ENCODE measurements at regions not wholly inside any gene's neighbourhood (a gene's known extent, or its start where the extent isn't known, plus 50 kb on each side); places are given as distances from the start of the nearest gene placed in this dataset.

DNA sequence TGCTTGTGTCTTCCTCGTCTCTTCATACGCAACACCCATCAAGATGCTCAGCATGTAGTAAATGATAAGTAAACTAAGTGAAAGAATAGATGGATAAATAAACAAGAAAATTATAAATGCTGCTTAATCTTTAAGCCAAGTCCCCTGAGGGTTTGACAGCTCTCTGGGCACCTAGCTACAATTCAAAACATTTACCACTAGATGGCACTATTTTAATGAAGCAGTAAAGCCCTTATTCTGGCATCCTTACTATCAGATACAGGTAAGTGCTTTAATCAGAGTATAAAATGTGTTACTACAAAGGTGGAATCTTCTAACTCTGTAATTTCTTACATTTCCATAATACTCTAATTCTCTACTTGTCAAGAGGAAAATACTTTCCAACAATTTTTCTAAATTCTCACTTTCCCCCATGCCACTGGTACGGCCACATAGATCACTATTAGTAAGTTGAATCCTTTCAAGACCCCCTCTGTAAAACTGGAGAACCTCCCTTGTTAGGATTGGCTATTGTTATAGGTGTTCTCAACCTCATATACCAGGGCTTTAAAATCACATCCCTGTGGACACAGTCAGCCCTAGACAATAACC, 137.8 kb downstream of the BARHL2 start:
- H3K4me3 Mint-ChIP-seq: no peak overlapping the region
- CTCF ChIA-PET: interaction anchor here (0.6 to 0.7 kb wide), 2 partner anchors 24 to 479 kb away, joined by 3 read pairs; no protein-coding TSS in a partner anchor
- POLR2A ChIA-PET: no interaction called here
- H3K9me3 Mint-ChIP-seq: no peaks in the 10 kb centered on the region
- no peak for DNase-seq
- no peaks in the 10 kb centered on the region for H3K4me1 Mint-ChIP-seq
- H3K36me3 Mint-ChIP-seq (ENCODE audit: low read depth): no peaks in the 10 kb centered on the region
- peaks cover 5% of the 10 kb centered on the region for H3K27me3 Mint-ChIP-seq
- no peak overlapping the region for H3K27ac Mint-ChIP-seq

DNA sequence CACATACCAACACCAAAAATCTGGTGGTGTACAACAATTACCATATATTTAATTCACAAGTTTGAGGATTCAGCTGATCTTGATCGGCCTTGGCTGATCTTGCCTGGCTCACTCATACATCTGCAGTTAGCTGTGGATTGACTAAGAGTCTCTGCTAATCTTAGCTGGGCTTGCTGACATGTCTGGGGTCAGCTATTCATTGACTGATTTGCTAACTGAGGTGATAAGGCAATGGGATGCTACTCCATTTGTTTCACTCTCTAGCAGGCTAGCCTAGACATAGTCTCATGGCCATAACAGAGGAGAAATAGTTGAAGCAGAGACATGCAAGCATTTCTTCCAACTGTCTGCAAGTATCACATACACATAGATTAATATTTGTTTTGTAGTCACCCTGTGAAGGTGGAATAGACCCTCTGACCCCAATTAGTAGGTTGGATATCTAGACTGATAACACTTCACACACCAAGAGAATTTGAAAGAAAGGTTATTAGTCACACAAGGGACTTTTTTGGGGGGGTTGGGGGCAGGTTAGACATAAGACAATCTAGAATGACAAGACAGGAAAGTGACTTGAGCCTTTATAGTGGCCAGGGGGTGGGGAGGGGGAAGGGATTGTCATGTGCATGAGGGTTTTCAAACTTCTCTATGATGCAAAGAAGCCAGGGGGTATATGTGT, 142.3 kb downstream of the BARHL2 start:
- POLR2A ChIA-PET: no interaction called here
- Mint-ChIP-seq H3K27ac (no peak overlapping the region), H3K27me3 (no peaks in the 10 kb centered on the region), H3K36me3 (ENCODE audit: low read depth) (no peaks in the 10 kb centered on the region), H3K4me3 (no peak overlapping the region), H3K9me3 (no peaks in the 10 kb centered on the region), H3K4me1 (no peaks in the 10 kb centered on the region)
- CTCF ChIA-PET: no interaction called here
- no peak for DNase-seq

DNA sequence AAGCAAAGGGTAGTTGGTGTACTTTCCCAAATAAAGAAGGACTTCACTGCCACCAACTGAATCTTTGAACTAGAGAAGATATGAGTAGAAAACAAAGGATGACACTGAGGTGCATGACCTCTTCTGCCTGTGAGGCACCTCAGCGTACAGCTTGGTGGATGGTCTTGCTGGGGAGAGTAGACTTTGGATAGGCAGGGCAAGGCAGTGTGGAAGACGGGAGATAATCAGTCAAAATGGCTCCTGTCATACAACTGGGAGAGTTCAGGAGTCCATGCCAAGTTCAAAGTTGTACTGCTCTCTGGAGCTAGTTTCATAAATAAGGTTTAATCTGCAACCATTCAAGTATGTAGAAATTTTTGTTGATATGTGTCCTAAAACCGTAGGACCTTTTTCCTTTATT, 143.4 kb downstream of the BARHL2 start:
- Mint-ChIP-seq H3K27ac (no peak overlapping the region), H3K27me3 (no peaks in the 10 kb centered on the region), H3K4me1 (no peaks in the 10 kb centered on the region), H3K9me3 (no peaks in the 10 kb centered on the region), H3K36me3 (ENCODE audit: low read depth) (no peaks in the 10 kb centered on the region), H3K4me3 (no peak overlapping the region)
- POLR2A ChIA-PET: no interaction called here
- DNase-seq: no peak
- CTCF ChIA-PET: no interaction called here

DNA sequence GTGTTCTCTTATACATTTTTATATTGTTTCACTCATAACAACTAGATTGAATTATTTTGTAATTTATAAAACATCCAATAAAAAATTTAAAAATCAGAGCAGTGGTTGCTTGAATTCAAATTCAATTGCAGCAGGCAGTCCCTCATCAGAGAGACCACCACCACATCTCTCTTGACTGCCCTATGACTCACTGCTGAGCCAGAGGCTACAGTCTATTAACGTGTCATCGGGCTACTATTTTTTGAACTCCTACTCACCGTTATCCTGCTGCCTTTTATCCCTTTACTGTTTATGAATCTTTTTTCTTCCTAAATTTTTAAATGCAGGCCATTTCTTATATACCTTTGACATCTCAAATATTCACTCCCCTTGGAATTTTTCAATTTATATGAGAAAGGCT, 144.7 kb downstream of the BARHL2 start:
- ChIA-PET POLR2A (no interaction called here), CTCF (no interaction called here)
- H3K27ac Mint-ChIP-seq: no peak overlapping the region
- no peaks in the 10 kb centered on the region for H3K4me1 Mint-ChIP-seq
- DNase-seq: no peak
- H3K9me3 Mint-ChIP-seq: no peaks in the 10 kb centered on the region
- H3K36me3 Mint-ChIP-seq (ENCODE audit: low read depth): no peaks in the 10 kb centered on the region
- H3K27me3 Mint-ChIP-seq: peaks cover 4% of the 10 kb centered on the region
- no peak overlapping the region for H3K4me3 Mint-ChIP-seq

DNA sequence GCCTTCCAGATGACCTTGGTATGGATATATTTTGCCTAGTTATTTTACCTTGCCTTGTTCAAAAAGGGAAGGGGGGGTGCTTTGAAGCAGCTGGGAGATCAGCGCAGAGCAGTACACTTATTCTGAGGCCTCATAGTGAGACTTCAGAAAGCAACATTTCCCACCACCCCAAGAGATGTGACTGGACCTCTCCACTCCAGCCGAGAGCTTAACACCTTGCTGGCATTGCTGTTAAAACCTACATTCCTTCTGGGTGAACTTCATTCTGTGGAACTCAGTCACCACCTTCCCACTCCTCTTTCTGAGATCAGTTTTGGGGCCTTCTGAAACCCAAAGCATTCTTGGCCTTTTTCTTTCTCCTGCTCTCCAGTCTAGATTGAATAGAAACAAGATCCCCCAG, 148.7 kb downstream of the BARHL2 start:
- no peaks in the 10 kb centered on the region for H3K9me3 Mint-ChIP-seq
- no peaks in the 10 kb centered on the region for H3K4me1 Mint-ChIP-seq
- no peak overlapping the region for H3K27ac Mint-ChIP-seq
- H3K36me3 Mint-ChIP-seq (ENCODE audit: low read depth): no peaks in the 10 kb centered on the region
- ChIA-PET POLR2A (no interaction called here), CTCF (interaction anchor here (0.6 kb wide), 1 partner anchor 758 kb away, joined by 3 read pairs; no protein-coding TSS in a partner anchor)
- DNase-seq: no peak
- peaks cover 4% of the 10 kb centered on the region for H3K27me3 Mint-ChIP-seq
- H3K4me3 Mint-ChIP-seq: no peak overlapping the region

DNA sequence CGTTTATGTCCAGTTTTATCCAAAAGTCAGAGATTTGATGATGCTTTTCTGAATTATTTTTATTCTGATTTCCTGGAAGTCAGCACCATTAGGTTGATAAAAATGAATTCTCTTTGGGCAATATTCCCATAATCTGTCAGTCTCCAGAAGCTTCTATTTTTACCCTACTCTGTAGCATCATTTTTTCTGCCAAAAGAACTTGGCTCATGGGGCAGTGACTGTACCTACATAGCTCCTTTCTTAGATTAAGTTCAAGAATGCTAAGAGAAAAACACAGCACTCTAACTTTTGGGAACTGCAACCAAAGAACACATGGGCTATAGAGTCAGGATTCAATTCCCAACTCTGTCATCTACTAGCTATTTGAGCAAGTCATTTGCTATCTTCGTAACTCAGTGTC, 152.9 kb downstream of the BARHL2 start:
- no peaks in the 10 kb centered on the region for H3K36me3 Mint-ChIP-seq (ENCODE audit: low read depth)
- no peaks in the 10 kb centered on the region for H3K9me3 Mint-ChIP-seq
- DNase-seq: no peak
- H3K27me3 Mint-ChIP-seq: peaks cover 6% of the 10 kb centered on the region
- CTCF ChIA-PET: no interaction called here
- no peaks in the 10 kb centered on the region for H3K4me1 Mint-ChIP-seq
- POLR2A ChIA-PET: no interaction called here
- no peak overlapping the region for H3K4me3 Mint-ChIP-seq
- H3K27ac Mint-ChIP-seq: no peak overlapping the region

DNA sequence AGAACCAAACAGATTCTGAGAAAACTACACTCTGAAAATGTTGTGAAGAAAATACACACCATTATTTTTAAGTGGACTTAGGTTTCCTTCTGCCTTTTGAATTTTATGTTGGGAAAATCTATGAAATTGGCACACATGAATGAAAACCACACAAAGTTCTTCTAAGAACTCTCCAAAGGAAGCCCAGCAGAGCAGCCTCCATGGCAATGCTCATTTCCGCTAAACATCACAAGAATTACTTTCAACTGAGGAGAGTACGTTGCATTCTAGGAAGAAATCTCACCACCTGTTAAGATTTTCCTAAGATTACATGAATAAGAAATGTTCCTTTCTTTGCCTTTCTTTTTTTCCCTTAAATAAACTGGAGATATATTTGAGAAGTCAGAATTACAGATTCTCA, 154.2 kb downstream of the BARHL2 start:
- ChIA-PET POLR2A (no interaction called here), CTCF (no interaction called here)
- H3K27me3 Mint-ChIP-seq: peaks cover 3% of the 10 kb centered on the region
- DNase-seq: no peak
- no peak overlapping the region for H3K4me3 Mint-ChIP-seq
- H3K36me3 Mint-ChIP-seq (ENCODE audit: low read depth): no peaks in the 10 kb centered on the region
- H3K9me3 Mint-ChIP-seq: no peaks in the 10 kb centered on the region
- H3K4me1 Mint-ChIP-seq: no peaks in the 10 kb centered on the region
- H3K27ac Mint-ChIP-seq: no peak overlapping the region

DNA sequence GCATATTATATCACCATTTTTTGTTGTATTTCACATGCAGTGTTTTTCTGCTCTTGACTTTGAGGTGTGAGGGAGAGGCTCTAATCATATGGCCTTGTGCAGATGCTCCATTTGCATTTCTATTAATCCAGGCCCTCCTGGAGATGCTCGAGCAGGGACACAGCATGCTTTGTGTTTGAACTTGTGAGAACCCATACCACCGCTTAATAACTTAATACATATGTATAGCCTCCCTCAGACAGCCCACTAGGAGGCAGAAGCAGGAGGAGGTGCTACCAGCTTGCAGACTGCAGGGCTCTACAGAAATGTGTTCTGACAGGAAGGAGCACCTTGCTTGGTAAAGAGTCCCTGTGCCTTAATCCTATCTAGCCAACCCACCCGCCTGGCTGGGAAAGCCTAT, 155.2 kb downstream of the BARHL2 start:
- POLR2A ChIA-PET: no interaction called here
- H3K9me3 Mint-ChIP-seq: no peaks in the 10 kb centered on the region
- no peak overlapping the region for H3K4me3 Mint-ChIP-seq

DNA sequence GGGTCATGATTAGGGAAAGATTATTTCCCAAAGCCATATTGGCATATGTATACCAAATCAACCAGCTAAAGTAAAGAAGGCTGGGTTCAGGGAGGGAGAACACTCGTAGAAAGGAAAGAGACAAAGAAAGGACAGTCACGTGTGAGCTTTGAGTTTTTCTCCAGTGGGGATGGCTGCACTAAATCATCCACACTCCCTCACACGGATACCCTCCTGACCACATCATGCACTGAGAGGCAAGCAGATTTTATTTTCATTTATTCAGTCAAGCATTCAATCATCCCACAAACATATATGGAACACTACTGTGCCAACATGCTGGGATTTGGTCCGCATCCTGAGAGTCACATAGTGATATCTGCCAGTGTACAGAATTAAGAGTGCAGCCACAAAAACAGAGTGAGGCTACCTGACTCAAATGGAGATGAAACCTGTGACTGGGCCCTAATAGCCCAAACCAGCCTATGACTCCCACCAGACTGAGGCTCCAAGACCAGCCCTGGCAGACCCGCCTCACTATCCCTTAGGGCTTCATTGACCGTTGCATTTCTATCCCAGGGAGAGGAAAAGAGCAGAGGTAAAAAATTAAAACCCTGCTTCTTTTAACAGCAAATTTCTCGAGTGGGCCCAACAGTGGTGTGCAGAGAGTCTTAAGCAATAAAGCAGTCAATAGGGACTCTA, 155.9 kb downstream of the BARHL2 start:
- H3K4me3 Mint-ChIP-seq: no peak overlapping the region
- peaks cover 3% of the 10 kb centered on the region for H3K27me3 Mint-ChIP-seq

More for the DNA sequence above, 155.2 kb downstream of the BARHL2 start:
- DNase-seq: no peak
- H3K27me3 Mint-ChIP-seq: peaks cover 3% of the 10 kb centered on the region
- no peaks in the 10 kb centered on the region for H3K4me1 Mint-ChIP-seq
- H3K27ac Mint-ChIP-seq: no peak overlapping the region
- CTCF ChIA-PET: no interaction called here
- no peaks in the 10 kb centered on the region for H3K36me3 Mint-ChIP-seq (ENCODE audit: low read depth)

DNA sequence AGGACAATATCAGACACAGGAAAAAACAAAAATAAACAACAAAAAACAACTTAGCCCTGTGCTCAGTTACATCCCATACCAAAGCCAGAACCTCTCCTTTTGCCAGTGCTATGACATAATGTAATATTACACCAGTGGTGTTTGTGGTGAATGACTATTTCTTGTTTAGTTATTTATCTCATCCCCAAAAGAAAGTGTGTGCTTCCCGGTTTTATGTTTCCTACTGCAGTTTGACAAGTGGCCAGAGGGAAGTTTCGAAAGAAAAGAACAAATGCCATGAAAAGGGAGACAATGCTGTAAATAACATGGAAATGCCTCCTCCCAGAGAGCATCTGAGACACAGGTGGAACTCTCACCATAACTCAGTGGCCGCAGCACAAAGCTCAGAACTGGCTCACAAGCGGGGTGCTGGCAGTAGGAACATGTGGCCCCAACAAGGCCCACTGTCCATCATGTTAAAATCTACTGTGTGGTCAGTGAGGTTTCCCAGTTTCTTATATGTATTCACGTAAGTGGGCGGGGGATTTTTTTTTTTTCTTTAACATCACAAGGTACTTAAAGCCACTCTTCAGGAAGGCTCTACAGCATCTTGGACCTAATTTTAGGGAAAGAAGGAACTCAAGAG, 158.2 kb downstream of the BARHL2 start:
- no peaks in the 10 kb centered on the region for H3K36me3 Mint-ChIP-seq (ENCODE audit: low read depth)
- DNase-seq: no peak
- H3K27me3 Mint-ChIP-seq: peaks cover 6% of the 10 kb centered on the region
- CTCF ChIA-PET: no interaction called here
- H3K4me3 Mint-ChIP-seq: no peak overlapping the region
- no peaks in the 10 kb centered on the region for H3K4me1 Mint-ChIP-seq
- no peak overlapping the region for H3K27ac Mint-ChIP-seq
- POLR2A ChIA-PET: no interaction called here
- no peaks in the 10 kb centered on the region for H3K9me3 Mint-ChIP-seq

More for the DNA sequence above, 155.9 kb downstream of the BARHL2 start:
- Mint-ChIP-seq H3K4me1 (no peaks in the 10 kb centered on the region), H3K36me3 (ENCODE audit: low read depth) (no peaks in the 10 kb centered on the region), H3K9me3 (no peaks in the 10 kb centered on the region), H3K27ac (no peak overlapping the region)
- POLR2A ChIA-PET: no interaction called here
- CTCF ChIA-PET: no interaction called here
- DNase-seq: no peak

DNA sequence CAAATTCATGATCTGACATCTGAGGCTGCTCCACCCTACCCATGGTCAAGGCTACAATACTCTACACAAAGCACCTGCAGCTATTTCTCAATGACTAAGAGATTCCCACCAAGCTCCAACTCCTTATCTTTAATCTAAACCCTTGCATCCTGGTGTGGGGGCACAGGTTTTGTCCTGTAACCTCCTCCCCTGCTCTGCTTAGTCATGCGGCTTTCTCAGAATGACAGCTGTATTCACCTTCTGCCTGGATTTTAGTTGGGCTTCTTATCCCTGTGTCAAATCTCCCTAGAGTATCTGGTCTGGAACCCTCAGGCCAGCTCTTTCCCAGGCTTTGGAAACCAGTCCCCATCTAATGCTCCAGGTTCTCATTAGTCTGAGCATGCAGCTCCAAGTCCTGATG, 159.0 kb downstream of the BARHL2 start:
- Mint-ChIP-seq H3K27me3 (peaks cover 6% of the 10 kb centered on the region), H3K4me1 (no peaks in the 10 kb centered on the region), H3K9me3 (no peaks in the 10 kb centered on the region), H3K4me3 (no peak overlapping the region), H3K27ac (no peak overlapping the region), H3K36me3 (ENCODE audit: low read depth) (no peaks in the 10 kb centered on the region)
- ChIA-PET POLR2A (no interaction called here), CTCF (no interaction called here)
- DNase-seq: no peak

DNA sequence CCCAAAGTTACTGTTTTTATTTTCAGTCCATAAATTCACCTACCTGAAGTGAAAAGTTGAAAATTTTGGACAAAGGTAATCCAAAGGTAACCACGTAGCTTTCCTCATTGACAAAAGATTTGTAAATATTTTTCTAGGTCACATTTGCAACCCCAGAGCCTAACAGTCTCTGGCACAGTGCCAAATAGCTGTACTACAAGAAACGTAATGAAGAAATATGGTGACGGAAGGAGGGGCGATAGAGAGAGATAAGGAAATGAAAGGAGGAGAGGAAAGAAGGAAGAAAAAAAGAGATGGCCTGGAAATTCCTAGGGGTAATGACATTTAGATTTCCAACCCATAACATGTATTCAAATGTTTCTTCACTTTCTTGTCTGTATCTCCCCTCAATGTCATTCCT, 159.4 kb downstream of the BARHL2 start:
- ChIA-PET CTCF (no interaction called here), POLR2A (no interaction called here)
- Mint-ChIP-seq H3K9me3 (no peaks in the 10 kb centered on the region), H3K4me3 (no peak overlapping the region), H3K27ac (no peak overlapping the region), H3K27me3 (peaks cover 7% of the 10 kb centered on the region), H3K4me1 (no peaks in the 10 kb centered on the region), H3K36me3 (ENCODE audit: low read depth) (no peaks in the 10 kb centered on the region)
- DNase-seq: no peak

DNA sequence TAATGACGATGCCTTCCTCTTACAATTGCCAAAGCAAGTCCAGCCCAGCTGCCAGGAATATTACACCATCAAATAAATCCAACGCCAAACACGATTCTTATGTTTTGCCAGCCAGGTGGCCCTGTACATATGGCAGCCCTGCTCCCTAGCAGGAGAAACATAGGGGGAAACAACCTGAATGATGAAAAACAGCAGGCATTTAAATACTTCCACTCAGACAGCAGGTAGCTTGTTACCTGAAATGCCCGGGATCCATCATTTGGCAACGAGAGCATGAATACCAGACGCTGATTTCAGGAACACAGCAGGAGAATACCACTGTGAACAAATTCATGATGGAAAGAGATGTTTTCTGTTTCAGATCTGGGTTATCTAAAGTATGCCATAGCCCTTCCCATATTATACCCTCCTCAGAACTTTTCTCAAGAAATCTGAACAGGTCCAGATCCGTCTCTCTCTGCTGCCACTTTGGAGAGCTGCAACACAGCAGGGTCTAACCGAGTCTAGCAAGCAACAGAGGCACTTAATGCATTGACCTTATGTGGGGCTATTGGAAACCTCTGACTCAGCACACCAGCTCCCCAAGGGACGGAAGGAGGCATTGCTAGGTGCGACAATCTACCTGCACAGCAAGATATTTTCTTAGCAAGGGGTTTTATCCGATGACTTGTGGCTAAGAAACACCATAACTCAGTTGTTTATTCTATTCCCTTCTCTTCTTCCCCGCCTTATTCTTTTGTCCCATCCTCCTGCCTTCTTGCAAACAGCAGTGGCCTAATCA, 166.3 kb downstream of the BARHL2 start:
- DNase-seq: no peak
- Mint-ChIP-seq H3K4me1 (no peaks in the 10 kb centered on the region), H3K27ac (no peak overlapping the region), H3K9me3 (no peaks in the 10 kb centered on the region), H3K27me3 (peaks cover 7% of the 10 kb centered on the region), H3K4me3 (no peak overlapping the region), H3K36me3 (ENCODE audit: low read depth) (no peaks in the 10 kb centered on the region)
- ChIA-PET CTCF (no interaction called here), POLR2A (no interaction called here)
